HepG2 (cell line): ENCODE measurements at regions not wholly inside any gene's neighbourhood (a gene's known extent, or its start where the extent isn't known, plus 50 kb on each side); places are given as distances from the start of the nearest gene placed in this dataset.

Experiments used
- ATAC-seq: fragments of 200-7000 bp; cut with Tn5 transposase; 3 replicates; pipeline ENCODE4 v1.9.1; 2020; ENCODE audit warnings: mild to moderate bottlenecking, moderate library complexity
- BruUV-seq: library from RNA; stranded (reverse); fragments of 400-500 nt; replicated peaks from 2 replicates; lab custom pipeline; 2021; lab: Mats Ljungman, UMichigan
- CTCF ChIA-PET: fragments of 300-600 bp; formaldehyde crosslinking; extraction: SDS; loops from one replicate; lab custom pipeline; 2021; ENCODE audit warnings: low total read pairs, inconsistent platforms, low intra/inter-chr PET ratio; lab: Yijun Ruan, JAX
- POLR2A ChIA-PET: fragments of 350-600 bp; sonication (Branson Sonifier 250); formaldehyde crosslinking; loops from one replicate; lab custom pipeline; 2020; ENCODE audit warnings: antibody characterized with exemption, inconsistent platforms; lab: Yijun Ruan, JAX
- DNase-seq: peaks from one replicate; pipeline ENCODE4 v3.0.0-alpha.2; 2015; ENCODE audit warnings: low spot score
- FAIRE-seq: peaks from 3 replicates; lab custom pipeline; 2011; peaks lifted over from hg19 to GRCh38; lab: Jason Lieb, UNC
- H2AFZ ChIP-seq: one replicate; pipeline ENCODE4 v1.6.1; 2011; ENCODE audit warnings: low read length, inconsistent platforms
- H3K27ac ChIP-seq: fragments of 300-600 bp; 3 replicates; pipeline ENCODE4 v1.8.0; 2011; ENCODE audit warnings: mixed run types, mild to moderate bottlenecking, mixed read lengths, low read length, inconsistent platforms; ENCODE audit not compliant: insufficient read depth; ENCODE audit errors: extremely low read length
- H3K27me3 ChIP-seq, 2 experiments: fragments of 200-600 bp in 1 of 2; 2 replicates in 1 of 2; 3 replicates in 1 of 2; pipeline versions ENCODE4 v1.6.0 to v1.8.0; 2011; ENCODE audit warnings: low read length in 2 of 2, mild to moderate bottlenecking in 2 of 2, moderate library complexity in 2 of 2, inconsistent platforms in 1 of 2; ENCODE audit not compliant: insufficient read depth in 2 of 2, control insufficient read depth in 1 of 2
- H3K36me3 ChIP-seq, 2 experiments: fragments of 200-600 bp in 1 of 2; replicated peaks in 1 of 2; 2 replicates in 1 of 2; 3 replicates in 1 of 2; pipeline versions ENCODE4 v1.5.1 to v1.8.0; 2011; ENCODE audit warnings: low read length in 2 of 2, inconsistent platforms in 1 of 2; ENCODE audit not compliant: insufficient read depth in 2 of 2, control insufficient read depth in 1 of 2
- H3K4me1 ChIP-seq: 2 replicates; pipeline ENCODE4 v1.5.1; 2012; ENCODE audit warnings: low read length, inconsistent platforms; ENCODE audit not compliant: insufficient read depth
- H3K4me2 ChIP-seq: 2 replicates; pipeline ENCODE4 v1.6.0; 2011; ENCODE audit warnings: low read depth, low read length, inconsistent platforms
- H3K4me3 ChIP-seq, 3 experiments: fragments of 200-600 bp in 1 of 3; sonication (generic), shearing (Covaris generic) in 1 of 3; replicated peaks in 1 of 3; 2 replicates each; pipeline ENCODE4 v1.5.1; 2011 to 2016; ENCODE audit warnings: low read length in 3 of 3, inconsistent platforms in 2 of 3, low read depth in 2 of 3, mild to moderate bottlenecking in 2 of 3, control low read depth in 1 of 3, mixed read lengths in 1 of 3; ENCODE audit not compliant: insufficient read depth in 1 of 3
- H3K79me2 ChIP-seq: one replicate; pipeline ENCODE4 v1.6.1; 2011; ENCODE audit warnings: low read length, inconsistent platforms; ENCODE audit not compliant: insufficient read depth
- H3K9ac ChIP-seq: 2 replicates; pipeline ENCODE4 v1.6.0; 2011; ENCODE audit warnings: mild to moderate bottlenecking, low read depth, low read length, inconsistent platforms; ENCODE audit not compliant: insufficient read depth
- H3K9me3 ChIP-seq: 2 replicates; pipeline ENCODE4 v1.5.1; 2012; ENCODE audit warnings: mild to moderate bottlenecking, low read length
- H4K20me1 ChIP-seq: 2 replicates; pipeline ENCODE4 v1.6.0; 2011; ENCODE audit warnings: inconsistent platforms, mild to moderate bottlenecking, low read length, moderate library complexity; ENCODE audit not compliant: insufficient read depth
- ATRX ChIP-seq: sonication (generic); formaldehyde crosslinking; IDR thresholded peaks from 2 replicates; pipeline ENCODE4 v1.4.0; 2020; ENCODE audit warnings: missing genetic modification reagents, borderline replicate concordance
- BHLHE40 ChIP-seq: IDR thresholded peaks from 2 replicates; pipeline ENCODE4 v1.6.1; 2011; ENCODE audit warnings: low read length, improper control_type of control experiment
- FUBP1 ChIP-seq: sonication (generic); formaldehyde crosslinking; IDR thresholded peaks from 2 replicates; pipeline ENCODE4 v1.5.1; 2020; ENCODE audit warnings: missing genetic modification reagents, mild to moderate bottlenecking, borderline replicate concordance
- GPN1 ChIP-seq: sonication (generic); formaldehyde crosslinking; IDR thresholded peaks from 2 replicates; pipeline ENCODE4 v1.5.1; 2020; ENCODE audit warnings: missing genetic modification reagents, borderline replicate concordance
- HOXA9 ChIP-seq: sonication (generic); formaldehyde crosslinking; IDR thresholded peaks from 2 replicates; pipeline ENCODE4 v1.8.1; 2022; ENCODE audit warnings: missing genetic modification reagents, mild to moderate bottlenecking, moderate library complexity, borderline replicate concordance
- MXI1 ChIP-seq: IDR thresholded peaks from 3 replicates; pipeline ENCODE4 v1.6.1; 2012; ENCODE audit warnings: low read depth, low read length, inconsistent platforms, borderline replicate concordance
- NFYC ChIP-seq: IDR thresholded peaks from 2 replicates; pipeline ENCODE4 v1.6.1; 2016; ENCODE audit warnings: missing genetic modification reagents, missing compliant biosample characterization
- ZNF20 ChIP-seq: sonication (generic); formaldehyde crosslinking; IDR thresholded peaks from 2 replicates; pipeline ENCODE4 v1.4.0; 2020; ENCODE audit warnings: mild to moderate bottlenecking, moderate library complexity, missing genetic modification reagents
- ZNF567 ChIP-seq: sonication (generic); formaldehyde crosslinking; IDR thresholded peaks from 2 replicates; pipeline ENCODE4 v1.8.1; 2023; ENCODE audit warnings: mild to moderate bottlenecking, missing genetic modification reagents, borderline replicate concordance
- ZNF703 ChIP-seq: sonication (generic); formaldehyde crosslinking; IDR thresholded peaks from 2 replicates; pipeline ENCODE4 v1.5.1; 2020; ENCODE audit warnings: missing genetic modification reagents, mild to moderate bottlenecking, moderate library complexity, borderline replicate concordance
- WGBS: methylation state at CpG from one replicate; pipeline ENCODE4 v1.1.6; 2017; ENCODE audit warnings: low lambda C conversion rate; 5-methylcytosine and 5-hydroxymethylcytosine counted together
- in situ Hi-C: cut with HindIII; loops from 2 replicates; pipeline ENCODE4 v1.10.0; 2017; ENCODE audit warnings: low pct_unique_long_range_greater_than_20kb; ENCODE audit not compliant: extremely low pct_ligation_motif_present
- intact Hi-C: fragments of 100-400 bp; cut with micrococcal nuclease; formaldehyde crosslinking; loops from one replicate; pipeline ENCODE4 v1.10.0; 2022; ENCODE audit not compliant: unreplicated experiment
- TF ChIP-seq, protein P1 (sequence below): sonication (generic); formaldehyde crosslinking; IDR thresholded peaks from 2 replicates; pipeline ENCODE4 v1.8.0; 2022; ENCODE audit warnings: mild to moderate bottlenecking, missing genetic modification reagents

DNA sequence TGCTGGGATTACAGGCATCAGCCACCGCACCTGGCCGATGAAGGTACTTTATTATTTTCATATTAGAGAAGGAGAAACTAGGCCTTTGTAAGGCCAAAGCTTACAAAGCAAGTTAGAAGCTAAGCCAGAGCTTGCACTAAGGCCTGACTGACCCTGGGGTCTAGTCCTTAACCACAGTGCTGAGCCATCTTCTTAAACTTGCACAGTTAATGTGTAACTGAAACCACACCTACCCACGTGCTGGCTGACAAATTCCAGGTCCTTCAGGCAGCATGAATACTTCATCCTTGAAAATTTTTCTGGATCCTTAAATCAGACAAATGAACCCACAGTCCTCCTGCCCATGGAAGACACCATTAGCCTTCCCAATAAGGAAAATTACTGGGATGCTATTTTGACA is 880.6 kb downstream of the UQCRFS1 start:
- no peaks in the 10 kb centered on the region for H3K79me2 ChIP-seq
- no TSS peak for BruUV-seq
- H3K36me3 ChIP-seq = no peaks in the 10 kb centered on the region
- peaks cover 91% of the 10 kb centered on the region for H3K9me3 ChIP-seq
- TF ChIP-seq FUBP1 (CRISPR knock-in tag) = no peak
- TF ChIP-seq ZNF567 (CRISPR knock-in tag) = no peak
- TF ChIP-seq HOXA9 (CRISPR knock-in tag) = no peak
- no peak for TF ChIP-seq GPN1 (CRISPR knock-in tag)
- TF ChIP-seq, protein P1, sequence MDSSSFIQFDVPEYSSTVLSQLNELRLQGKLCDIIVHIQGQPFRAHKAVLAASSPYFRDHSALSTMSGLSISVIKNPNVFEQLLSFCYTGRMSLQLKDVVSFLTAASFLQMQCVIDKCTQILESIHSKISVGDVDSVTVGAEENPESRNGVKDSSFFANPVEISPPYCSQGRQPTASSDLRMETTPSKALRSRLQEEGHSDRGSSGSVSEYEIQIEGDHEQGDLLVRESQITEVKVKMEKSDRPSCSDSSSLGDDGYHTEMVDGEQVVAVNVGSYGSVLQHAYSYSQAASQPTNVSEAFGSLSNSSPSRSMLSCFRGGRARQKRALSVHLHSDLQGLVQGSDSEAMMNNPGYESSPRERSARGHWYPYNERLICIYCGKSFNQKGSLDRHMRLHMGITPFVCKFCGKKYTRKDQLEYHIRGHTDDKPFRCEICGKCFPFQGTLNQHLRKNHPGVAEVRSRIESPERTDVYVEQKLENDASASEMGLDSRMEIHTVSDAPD = no peak
- in situ Hi-C loops (no loop called here), intact Hi-C loops (no loop called here)
- no peaks in the 10 kb centered on the region for H3K27me3 ChIP-seq
- no peak overlapping the region for H3K9ac ChIP-seq
- H3K27ac ChIP-seq = no peak overlapping the region
- no peak for FAIRE-seq
- ChIA-PET POLR2A (no interaction called here), CTCF (no interaction called here)
- DNase-seq = no peak
- H2AFZ ChIP-seq = no peak overlapping the region
- 0% methylated on average over 1 of the region's 3 CpGs for WGBS
- H3K4me1 ChIP-seq = no peaks in the 10 kb centered on the region
- H3K4me3 ChIP-seq = no peak overlapping the region
- H4K20me1 ChIP-seq = no peaks in the 10 kb centered on the region
- H3K4me2 ChIP-seq = no peak overlapping the region
- ATAC-seq = no peak

DNA sequence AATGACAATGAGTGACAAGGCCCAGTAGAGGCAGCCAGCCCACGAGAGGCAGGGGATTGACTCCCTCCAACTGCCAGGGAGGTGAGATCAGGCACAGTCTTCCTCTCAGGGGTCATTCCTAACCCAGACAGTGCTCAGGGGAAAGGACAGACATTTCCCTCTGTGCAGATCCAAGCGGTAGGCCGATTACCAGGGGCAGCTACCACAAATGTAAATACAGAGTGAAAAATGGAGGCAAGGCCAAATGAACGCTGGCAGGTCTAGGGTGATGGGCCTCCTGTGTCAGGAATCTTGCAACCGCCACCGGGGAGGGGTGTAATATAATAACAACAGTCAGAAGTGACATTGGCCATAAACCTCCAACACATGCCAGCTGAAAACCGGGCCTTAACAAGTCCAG is 881.4 kb downstream of the UQCRFS1 start:
- Histone ChIP-seq H2AFZ (no peak overlapping the region), H3K36me3 (no peaks in the 10 kb centered on the region), H3K4me2 (no peak overlapping the region), H3K9me3 (peaks cover 84% of the 10 kb centered on the region), H3K4me1 (no peaks in the 10 kb centered on the region), H4K20me1 (no peaks in the 10 kb centered on the region), H3K27me3 (no peaks in the 10 kb centered on the region), H3K4me3 (no peak overlapping the region), H3K9ac (no peak overlapping the region), H3K27ac (no peak overlapping the region), H3K79me2 (no peaks in the 10 kb centered on the region)
- ChIA-PET POLR2A (no interaction called here), CTCF (no interaction called here)
- no peak for TF ChIP-seq ATRX (CRISPR knock-in tag)
- TF ChIP-seq NFYC (CRISPR knock-in tag) = no peak
- no peak for TF ChIP-seq ZNF703 (CRISPR knock-in tag)
- no peak for TF ChIP-seq ZNF20 (CRISPR knock-in tag)
- no peak for TF ChIP-seq MXI1
- no peak for TF ChIP-seq BHLHE40
- no peak for DNase-seq
- intact Hi-C loops = no loop called here
- BruUV-seq = no TSS peak
- ATAC-seq = no peak
- 14% methylated on average over 6 of the region's 7 CpGs for WGBS
- in situ Hi-C loops = no loop called here
- no peak for FAIRE-seq
